ENCODE measurements at regions not wholly inside any gene's neighbourhood (a gene's known extent, or its start where the extent isn't known, plus 50 kb on each side); places are given as distances from the start of the nearest gene placed in this dataset.
"Not testable (repeated sequence)": the region's sequence is repeated elsewhere in the genome, so short reads cannot be mapped to it uniquely, and the experiment has no call there.

DNA sequence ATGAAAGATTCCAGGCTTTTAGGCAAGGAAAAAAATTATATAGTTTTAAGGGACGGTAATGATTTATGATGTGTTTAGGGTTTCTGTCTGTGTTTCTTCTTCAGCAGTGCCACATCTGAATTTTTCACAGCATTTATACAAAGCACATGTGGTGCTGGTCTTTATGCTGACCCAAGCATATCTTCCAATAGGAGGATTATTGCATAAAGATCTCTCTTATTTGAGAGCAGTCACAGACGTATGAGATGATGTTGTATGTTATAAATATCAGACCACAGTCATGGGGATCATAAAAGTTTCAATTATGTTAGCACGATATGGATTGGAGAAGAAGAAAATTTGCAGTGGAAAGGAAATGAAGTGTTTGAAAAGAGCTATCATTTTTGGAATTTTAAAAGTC lies 150.9 kb downstream of the RASEF start:
- TF ChIP-seq, protein P1, sequence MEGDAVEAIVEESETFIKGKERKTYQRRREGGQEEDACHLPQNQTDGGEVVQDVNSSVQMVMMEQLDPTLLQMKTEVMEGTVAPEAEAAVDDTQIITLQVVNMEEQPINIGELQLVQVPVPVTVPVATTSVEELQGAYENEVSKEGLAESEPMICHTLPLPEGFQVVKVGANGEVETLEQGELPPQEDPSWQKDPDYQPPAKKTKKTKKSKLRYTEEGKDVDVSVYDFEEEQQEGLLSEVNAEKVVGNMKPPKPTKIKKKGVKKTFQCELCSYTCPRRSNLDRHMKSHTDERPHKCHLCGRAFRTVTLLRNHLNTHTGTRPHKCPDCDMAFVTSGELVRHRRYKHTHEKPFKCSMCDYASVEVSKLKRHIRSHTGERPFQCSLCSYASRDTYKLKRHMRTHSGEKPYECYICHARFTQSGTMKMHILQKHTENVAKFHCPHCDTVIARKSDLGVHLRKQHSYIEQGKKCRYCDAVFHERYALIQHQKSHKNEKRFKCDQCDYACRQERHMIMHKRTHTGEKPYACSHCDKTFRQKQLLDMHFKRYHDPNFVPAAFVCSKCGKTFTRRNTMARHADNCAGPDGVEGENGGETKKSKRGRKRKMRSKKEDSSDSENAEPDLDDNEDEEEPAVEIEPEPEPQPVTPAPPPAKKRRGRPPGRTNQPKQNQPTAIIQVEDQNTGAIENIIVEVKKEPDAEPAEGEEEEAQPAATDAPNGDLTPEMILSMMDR (IDR thresholded peaks at IDR 0.05; ENCODE audit: low read depth, low read length): no peak
- no peak for DNase-seq (ENCODE audit: extremely low read depth, low read depth)

DNA sequence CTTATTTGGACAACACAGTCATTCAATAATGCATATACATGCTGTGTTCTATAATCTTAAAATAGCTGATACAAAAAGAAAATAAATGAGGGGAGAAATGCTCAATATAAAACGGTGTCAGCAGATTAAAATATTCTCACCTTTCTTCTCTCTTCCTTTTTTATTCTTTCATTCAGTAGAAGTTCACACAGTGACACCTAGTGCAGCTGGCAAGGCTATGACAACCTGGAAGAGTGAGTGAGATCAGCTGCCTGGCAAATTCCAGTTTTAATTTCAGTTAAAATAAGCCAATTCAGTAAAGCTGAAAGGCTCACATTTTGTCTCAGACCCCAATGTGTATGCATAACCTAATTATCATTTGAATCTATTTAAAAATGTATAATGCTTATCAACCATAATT lies 150.3 kb downstream of the RASEF start:
- DNase-seq (ENCODE audit: extremely low read depth, low read depth): no peak

DNA sequence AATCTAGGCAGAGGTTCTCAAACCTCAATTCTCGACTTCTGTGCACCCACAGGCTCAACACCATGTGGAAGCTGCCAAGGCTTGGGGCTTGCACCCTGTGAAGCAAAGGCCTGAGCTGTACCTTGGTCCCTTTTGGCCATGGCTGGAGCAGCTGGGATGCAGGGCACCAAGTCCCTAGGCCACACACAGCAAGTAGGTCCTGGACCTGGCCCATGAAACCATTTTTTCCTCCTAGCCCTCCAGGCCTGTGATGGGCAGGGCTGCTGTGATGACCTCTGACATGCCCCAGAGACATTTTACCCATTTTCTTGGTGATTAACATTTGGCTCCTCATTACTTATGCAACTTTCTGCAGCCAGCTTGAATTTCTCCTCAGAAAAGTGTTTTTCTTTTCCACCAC lies 146.7 kb downstream of the RASEF start:
- not testable (repeated sequence) for DNase-seq (ENCODE audit: extremely low read depth, low read depth)

More for the DNA sequence above, 150.3 kb downstream of the RASEF start:
- TF ChIP-seq, protein P1 (IDR thresholded peaks at IDR 0.05; ENCODE audit: low read depth, low read length): no peak

DNA sequence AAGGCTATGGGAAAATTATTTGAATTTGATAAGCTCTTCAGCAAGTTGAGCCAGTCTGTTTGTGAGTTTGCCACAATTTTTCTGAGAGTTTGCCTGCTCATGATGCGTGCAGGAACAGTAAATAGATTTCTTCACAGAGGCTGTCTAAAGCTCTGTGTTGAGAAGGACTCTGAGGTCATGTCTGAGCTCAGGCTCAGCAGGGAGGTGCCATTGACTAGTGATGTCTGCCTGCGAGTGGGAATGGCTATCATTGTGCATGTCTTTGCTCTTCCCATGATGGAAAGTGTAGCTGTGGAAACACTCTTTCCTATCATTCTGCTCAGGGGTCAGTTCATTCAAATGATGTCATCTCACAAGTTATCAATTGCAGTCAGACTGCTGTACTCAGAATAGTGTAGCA lies 142.8 kb downstream of the RASEF start:
- TF ChIP-seq, protein P1 (IDR thresholded peaks at IDR 0.05; ENCODE audit: low read depth, low read length): no peak
- DNase-seq (ENCODE audit: extremely low read depth, low read depth): no peak

DNA sequence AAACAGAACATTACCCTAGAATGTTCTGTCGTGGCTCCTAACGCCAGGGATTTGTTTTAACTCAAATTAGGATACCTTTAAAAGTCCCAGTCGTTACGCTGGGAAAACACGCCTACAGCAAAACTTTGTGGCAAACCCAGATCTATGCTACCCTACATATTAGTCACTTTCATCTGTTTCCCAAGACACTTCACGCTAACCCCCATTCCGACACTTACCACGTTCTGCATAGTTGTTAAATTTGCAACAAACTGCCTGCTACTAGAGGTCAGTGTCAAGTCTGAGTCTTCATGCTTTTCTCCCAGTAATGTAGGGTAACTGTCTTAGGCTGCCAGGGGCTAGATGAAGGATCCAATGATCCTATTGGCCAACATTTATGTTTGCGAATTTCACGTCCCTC lies 140.3 kb downstream of the RASEF start:
- TF ChIP-seq, protein P1 (IDR thresholded peaks at IDR 0.05; ENCODE audit: low read depth, low read length): no peak
- DNase-seq (ENCODE audit: extremely low read depth, low read depth): no peak

DNA sequence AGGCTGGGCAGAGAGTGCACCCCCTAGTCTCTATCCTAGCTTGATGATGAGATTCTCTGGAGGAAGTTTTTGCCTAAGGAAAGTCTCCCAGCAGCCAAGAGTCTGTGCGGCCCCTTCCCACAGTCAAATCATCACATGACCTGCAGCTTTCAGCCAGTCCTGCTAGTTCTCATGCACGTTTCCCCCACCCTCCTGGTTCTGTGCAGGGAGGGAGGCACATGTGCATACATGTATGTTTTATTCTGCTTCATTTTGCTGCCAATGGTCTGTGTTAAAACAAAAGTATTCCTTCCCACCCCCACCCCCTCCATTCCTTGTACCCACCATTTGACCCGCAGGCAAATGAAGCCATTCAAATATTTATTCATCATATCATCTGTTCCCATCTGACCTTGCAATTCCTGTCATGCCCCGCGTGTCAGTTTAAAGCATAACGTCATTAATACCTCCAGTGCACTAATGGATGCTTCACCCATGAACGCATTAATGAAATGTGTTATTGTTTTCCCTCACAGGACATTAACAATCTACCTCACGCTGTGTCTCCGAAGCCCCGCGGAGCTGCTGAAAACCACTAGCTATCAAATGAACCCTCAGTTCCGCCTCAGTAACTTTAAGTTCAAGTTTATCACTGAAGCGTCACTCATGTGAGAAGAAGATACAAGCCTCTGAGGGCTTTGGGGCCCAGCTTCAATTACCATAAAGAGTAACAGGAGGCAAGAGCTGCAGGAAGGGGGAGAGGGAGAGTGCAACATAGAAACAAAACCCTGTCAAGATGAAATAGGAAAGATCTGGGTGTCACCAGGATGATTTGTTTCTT lies 139.6 kb downstream of the RASEF start:
- no peak for DNase-seq (ENCODE audit: extremely low read depth, low read depth)
- TF ChIP-seq, protein P1 (IDR thresholded peaks at IDR 0.05; ENCODE audit: low read depth, low read length): no peak

DNA sequence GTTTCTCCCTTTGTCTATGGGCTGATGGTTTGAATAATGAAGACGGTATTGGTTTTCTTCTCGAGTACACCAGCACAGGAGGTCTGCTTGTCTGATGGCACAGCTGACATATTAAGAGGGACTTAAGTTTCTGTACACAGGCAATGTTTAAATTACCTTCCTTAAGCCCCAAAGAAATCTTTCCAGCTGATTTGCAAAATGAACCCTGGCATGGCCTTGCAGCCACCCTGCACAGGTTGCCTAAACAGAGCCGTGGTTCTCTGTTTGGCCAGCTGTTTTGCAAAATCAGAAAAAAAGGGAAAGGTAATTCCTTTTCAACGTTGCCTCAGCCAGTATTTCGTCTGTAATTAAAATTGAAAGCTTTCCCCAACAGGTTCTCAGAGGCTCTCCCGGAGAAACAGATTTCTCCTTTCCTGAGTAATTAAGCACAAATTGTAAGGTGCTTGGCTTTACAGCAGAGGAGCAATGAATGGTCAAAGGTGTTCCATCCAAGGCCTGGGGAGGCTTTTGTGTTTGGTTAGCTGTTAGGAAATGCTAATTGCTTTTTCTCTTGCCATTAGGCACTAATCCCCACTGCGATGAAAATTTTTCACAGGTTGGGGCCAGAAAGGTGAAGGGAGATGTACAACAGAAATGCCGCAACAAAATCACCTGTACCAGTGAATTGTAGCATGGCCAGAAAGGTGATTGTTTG lies 138.9 kb downstream of the RASEF start:
- DNase-seq (ENCODE audit: extremely low read depth, low read depth): no peak
- TF ChIP-seq, protein P1 (IDR thresholded peaks at IDR 0.05; ENCODE audit: low read depth, low read length): no peak
